ENCODE measurements at regions not wholly inside any gene's neighbourhood (a gene's known extent, or its start where the extent isn't known, plus 50 kb on each side); places are given as distances from the start of the nearest gene placed in this dataset.

DNA sequence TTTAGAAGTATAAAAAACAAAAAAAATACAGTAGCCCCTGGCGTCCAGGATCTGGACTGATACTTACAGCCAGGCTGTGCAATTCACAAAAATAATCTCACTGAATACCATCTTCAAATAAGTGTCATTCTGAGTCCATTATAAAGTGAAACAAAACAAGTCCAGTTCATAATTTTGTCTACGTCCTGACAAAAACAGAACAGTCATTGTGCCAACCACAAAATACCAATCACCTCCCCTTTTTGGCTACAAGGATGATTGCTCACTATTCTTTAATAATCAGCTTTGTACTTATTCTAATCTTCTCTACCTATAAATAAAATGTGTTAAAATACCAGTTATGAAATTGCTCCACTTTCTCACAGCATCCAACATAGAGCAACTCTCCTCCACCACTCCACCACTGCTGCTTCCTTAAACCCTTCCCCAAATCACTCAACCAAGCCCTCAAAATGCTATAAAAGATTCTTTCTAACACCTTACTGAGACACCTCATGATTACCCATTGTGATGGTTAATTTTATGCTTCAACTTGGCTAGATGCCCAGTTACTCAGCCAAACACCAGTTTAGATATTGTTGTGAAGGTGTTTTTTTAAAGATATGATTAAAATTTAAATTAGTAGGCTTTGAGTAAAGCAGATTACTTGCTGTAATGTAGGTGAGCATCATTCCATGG lies 479.8 kb upstream of the SEMA3A start:
- no peak for DNase-seq (ENCODE audit: extremely low spot score, unreplicated experiment)
- Mint-ChIP-seq H3K27ac (no peak overlapping the region), H3K36me3 (no peaks in the 10 kb centered on the region), H3K4me3 (no peak overlapping the region), H3K4me1 (ENCODE audit: unreplicated experiment) (peaks cover 3% of the 10 kb centered on the region), H3K9me3 (no peaks in the 10 kb centered on the region), H3K27me3 (peaks cover 6% of the 10 kb centered on the region)
- TF ChIP-seq, protein P1, sequence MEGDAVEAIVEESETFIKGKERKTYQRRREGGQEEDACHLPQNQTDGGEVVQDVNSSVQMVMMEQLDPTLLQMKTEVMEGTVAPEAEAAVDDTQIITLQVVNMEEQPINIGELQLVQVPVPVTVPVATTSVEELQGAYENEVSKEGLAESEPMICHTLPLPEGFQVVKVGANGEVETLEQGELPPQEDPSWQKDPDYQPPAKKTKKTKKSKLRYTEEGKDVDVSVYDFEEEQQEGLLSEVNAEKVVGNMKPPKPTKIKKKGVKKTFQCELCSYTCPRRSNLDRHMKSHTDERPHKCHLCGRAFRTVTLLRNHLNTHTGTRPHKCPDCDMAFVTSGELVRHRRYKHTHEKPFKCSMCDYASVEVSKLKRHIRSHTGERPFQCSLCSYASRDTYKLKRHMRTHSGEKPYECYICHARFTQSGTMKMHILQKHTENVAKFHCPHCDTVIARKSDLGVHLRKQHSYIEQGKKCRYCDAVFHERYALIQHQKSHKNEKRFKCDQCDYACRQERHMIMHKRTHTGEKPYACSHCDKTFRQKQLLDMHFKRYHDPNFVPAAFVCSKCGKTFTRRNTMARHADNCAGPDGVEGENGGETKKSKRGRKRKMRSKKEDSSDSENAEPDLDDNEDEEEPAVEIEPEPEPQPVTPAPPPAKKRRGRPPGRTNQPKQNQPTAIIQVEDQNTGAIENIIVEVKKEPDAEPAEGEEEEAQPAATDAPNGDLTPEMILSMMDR (conservative IDR thresholded peaks at IDR 0.05) = no peak

DNA sequence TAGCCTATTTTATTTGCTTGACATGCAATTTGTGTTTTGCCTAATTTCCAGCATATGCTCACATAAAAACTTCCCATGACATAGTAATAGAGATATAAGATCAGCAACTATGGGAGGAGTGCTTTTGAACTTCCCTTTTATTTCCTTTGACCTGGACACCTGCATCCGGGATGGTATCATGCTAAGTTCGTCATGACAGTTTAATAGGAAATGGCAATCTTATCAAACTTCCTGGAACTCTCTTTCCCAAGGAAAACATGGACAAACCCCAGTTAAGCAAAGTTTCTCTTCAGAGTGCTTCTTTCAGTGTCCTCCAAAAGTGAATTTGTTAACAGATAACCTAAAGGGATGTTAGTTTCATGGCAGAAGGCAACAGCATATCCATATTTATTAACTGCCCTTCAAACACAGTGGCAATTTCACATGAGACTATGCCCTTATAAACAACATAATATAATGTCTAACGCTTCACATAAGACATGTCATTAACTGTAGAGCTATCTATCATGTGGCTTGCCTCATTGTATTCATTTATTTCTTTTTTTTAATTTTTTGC lies 474.7 kb upstream of the SEMA3A start:
- H3K36me3 Mint-ChIP-seq = no peaks in the 10 kb centered on the region
- no peaks in the 10 kb centered on the region for H3K9me3 Mint-ChIP-seq
- TF ChIP-seq, protein P1 (conservative IDR thresholded peaks at IDR 0.05) = no peak
- no peak overlapping the region for H3K4me3 Mint-ChIP-seq
- H3K27ac Mint-ChIP-seq = no peak overlapping the region
- H3K4me1 Mint-ChIP-seq (ENCODE audit: unreplicated experiment) = peaks cover 24% of the 10 kb centered on the region
- no peak for DNase-seq (ENCODE audit: extremely low spot score, unreplicated experiment)
- peaks cover 3% of the 10 kb centered on the region for H3K27me3 Mint-ChIP-seq

DNA sequence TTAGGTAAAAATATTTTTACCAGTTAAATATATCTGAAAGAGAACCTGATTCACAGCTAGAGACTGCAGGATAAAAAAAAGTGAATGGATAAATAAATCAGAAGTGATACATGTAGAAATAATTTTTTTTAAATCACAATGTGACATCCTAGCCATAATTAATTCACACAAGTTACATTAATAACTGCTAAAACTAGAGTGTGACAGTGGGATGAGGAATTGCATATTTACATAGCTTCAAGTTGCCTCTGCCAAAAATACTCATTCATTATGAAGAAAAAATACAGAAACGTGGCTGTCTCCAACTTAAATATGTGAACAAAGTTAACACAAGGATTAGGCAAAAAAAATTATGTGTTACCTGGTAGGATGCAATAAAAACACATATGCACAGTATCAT lies 473.5 kb upstream of the SEMA3A start:
- peaks cover 32% of the 10 kb centered on the region for H3K4me1 Mint-ChIP-seq (ENCODE audit: unreplicated experiment)
- TF ChIP-seq, protein P1 (conservative IDR thresholded peaks at IDR 0.05) = no peak
- H3K27me3 Mint-ChIP-seq = no peaks in the 10 kb centered on the region
- no peaks in the 10 kb centered on the region for H3K9me3 Mint-ChIP-seq
- no peaks in the 10 kb centered on the region for H3K36me3 Mint-ChIP-seq
- H3K4me3 Mint-ChIP-seq = no peak overlapping the region
- H3K27ac Mint-ChIP-seq = no peak overlapping the region
- DNase-seq (ENCODE audit: extremely low spot score, unreplicated experiment) = no peak

DNA sequence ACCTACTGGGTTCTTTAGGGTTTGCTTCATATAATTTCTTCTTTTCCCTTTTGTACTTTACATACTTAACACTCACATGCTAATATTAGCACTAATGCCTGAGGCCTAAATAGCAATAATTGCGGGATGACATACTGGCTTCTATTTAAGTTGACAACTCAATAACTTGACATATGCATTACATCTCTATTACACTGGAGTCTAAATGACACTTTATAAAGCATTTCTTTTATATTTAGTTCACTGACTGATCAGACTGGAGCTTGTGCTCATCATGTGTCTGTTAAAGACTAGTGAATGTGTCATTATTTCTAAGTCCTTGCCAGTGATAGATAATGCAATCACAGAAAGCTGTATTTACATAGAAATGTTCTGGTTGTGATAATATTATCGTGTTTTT lies 472.1 kb upstream of the SEMA3A start:
- TF ChIP-seq, protein P1 (conservative IDR thresholded peaks at IDR 0.05) = no peak
- Mint-ChIP-seq H3K4me3 (no peak overlapping the region), H3K9me3 (no peaks in the 10 kb centered on the region), H3K4me1 (ENCODE audit: unreplicated experiment) (peaks cover 32% of the 10 kb centered on the region), H3K27ac (no peak overlapping the region), H3K27me3 (peaks cover 3% of the 10 kb centered on the region), H3K36me3 (no peaks in the 10 kb centered on the region)
- no peak for DNase-seq (ENCODE audit: extremely low spot score, unreplicated experiment)

DNA sequence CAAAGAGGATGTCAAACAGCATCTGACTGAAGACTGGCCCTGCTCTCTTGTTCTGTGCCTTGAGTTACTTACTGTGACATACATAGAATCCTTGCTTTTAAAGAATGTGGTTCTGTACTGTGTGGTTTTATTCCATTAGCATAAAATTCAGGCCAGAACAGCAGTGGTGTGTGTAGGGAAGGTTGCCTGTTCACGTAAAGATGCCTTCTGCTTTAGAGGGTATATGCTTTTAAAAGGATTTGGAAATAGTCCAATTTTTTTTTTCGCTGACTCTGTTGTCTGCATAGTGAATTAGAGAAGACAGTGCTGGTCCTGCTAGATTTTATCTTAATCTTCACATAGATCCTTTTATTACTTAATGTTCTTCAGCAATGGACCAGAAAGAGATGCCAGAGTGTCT lies 470.8 kb upstream of the SEMA3A start:
- TF ChIP-seq, protein P1 (conservative IDR thresholded peaks at IDR 0.05) = no peak
- Mint-ChIP-seq H3K27ac (peak overlapping the region; percentile 40), H3K36me3 (no peaks in the 10 kb centered on the region), H3K9me3 (no peaks in the 10 kb centered on the region), H3K4me1 (ENCODE audit: unreplicated experiment) (peaks cover 32% of the 10 kb centered on the region), H3K27me3 (peaks cover 3% of the 10 kb centered on the region), H3K4me3 (peak overlapping the region; percentile 22)
- no peak for DNase-seq (ENCODE audit: extremely low spot score, unreplicated experiment)

Measured in type B pancreatic cell (in vitro differentiated cells).